ENCODE measurements at regions not wholly inside any gene's neighbourhood (a gene's known extent, or its start where the extent isn't known, plus 50 kb on each side); places are given as distances from the start of the nearest gene placed in this dataset.

GRCh38 chr7:79604841-79605240 lies 151.4 kb upstream of the MAGI2 start:
- TF ChIP-seq POLR2A (IDR thresholded peaks at IDR 0.05; ENCODE audit: low read depth, low read length), result no peak
- no peak for TF ChIP-seq POLR2AphosphoS5 (IDR thresholded peaks at IDR 0.05; ENCODE audit: low read depth, low read length)
- TF ChIP-seq TAF1 (IDR thresholded peaks at IDR 0.05; ENCODE audit: borderline replicate concordance, low read depth, low read length), result no peak

Data from GM12892 (cell line).